SU-DHL-6 (cell line): ENCODE measurements at regions not wholly inside any gene's neighbourhood (a gene's known extent, or its start where the extent isn't known, plus 50 kb on each side); places are given as distances from the start of the nearest gene placed in this dataset.
"Not testable (repeated sequence)": the region's sequence is repeated elsewhere in the genome, so short reads cannot be mapped to it uniquely, and the experiment has no call there.

Experiments
- EZH2phosphoT487 ChIP-seq: fragments of 200-600 bp; sonication (generic), shearing (Covaris generic); conservative IDR thresholded peaks from 2 replicates; pipeline ENCODE4 v1.6.1; 2018; ENCODE audit warnings: mild to moderate bottlenecking, antibody characterized with exemption, low read length, moderate library complexity, mixed read lengths
- TF ChIP-seq, protein P1 (sequence below): fragments of 200-600 bp; sonication (generic); IDR thresholded peaks from one replicate; pipeline ENCODE4 v1.5.1; 2017; ENCODE audit warnings: antibody characterized with exemption, mild to moderate bottlenecking, low read length, moderate library complexity; ENCODE audit not compliant: insufficient read depth, poor library complexity, severe bottlenecking

DNA sequence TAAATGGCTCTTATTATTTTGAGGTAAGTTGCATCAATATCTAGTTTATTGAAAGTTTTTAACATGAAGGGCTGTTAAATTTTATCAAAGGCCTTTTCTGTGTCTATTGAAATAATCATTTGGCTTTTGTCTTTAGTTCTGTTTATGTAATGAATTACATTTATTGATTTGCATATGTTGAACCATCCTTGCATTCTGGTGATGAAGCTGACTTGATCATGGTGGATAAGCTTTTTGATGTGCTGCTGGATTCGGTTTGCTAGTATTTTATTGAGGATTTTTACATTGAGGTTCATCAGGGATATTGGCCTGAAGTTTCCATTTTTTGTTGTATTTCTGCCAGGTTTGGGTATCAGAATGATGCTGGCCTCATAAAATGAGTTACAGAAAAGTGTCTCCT lies 691.5 kb upstream of the B3GALT2 start:
- TF ChIP-seq, protein P1, sequence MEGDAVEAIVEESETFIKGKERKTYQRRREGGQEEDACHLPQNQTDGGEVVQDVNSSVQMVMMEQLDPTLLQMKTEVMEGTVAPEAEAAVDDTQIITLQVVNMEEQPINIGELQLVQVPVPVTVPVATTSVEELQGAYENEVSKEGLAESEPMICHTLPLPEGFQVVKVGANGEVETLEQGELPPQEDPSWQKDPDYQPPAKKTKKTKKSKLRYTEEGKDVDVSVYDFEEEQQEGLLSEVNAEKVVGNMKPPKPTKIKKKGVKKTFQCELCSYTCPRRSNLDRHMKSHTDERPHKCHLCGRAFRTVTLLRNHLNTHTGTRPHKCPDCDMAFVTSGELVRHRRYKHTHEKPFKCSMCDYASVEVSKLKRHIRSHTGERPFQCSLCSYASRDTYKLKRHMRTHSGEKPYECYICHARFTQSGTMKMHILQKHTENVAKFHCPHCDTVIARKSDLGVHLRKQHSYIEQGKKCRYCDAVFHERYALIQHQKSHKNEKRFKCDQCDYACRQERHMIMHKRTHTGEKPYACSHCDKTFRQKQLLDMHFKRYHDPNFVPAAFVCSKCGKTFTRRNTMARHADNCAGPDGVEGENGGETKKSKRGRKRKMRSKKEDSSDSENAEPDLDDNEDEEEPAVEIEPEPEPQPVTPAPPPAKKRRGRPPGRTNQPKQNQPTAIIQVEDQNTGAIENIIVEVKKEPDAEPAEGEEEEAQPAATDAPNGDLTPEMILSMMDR: not testable (repeated sequence)
- not testable (repeated sequence) for TF ChIP-seq EZH2phosphoT487
